Vagina (tissue), 2 donors: ENCODE measurements at regions not wholly inside any gene's neighbourhood (a gene's known extent, or its start where the extent isn't known, plus 50 kb on each side); places are given as distances from the start of the nearest gene placed in this dataset.

Source experiments
- DNase-seq, 2 donors: peaks; one replicate each; pipeline ENCODE4 v3.0.0-alpha.2; 2017; ENCODE audit errors: extremely low spot score in 2 of 2
- H3K27ac ChIP-seq: fragments of 200-600 bp; sonication (generic); one replicate; pipeline ENCODE4 v1.5.1; 2019
- H3K27me3 ChIP-seq: fragments of 200-600 bp; sonication (generic); one replicate; pipeline ENCODE4 v1.5.1; 2019
- H3K36me3 ChIP-seq, 2 donors: fragments of 200-600 bp; sonication (generic); one replicate each; pipeline ENCODE4 v1.5.1; 2017 to 2019
- H3K4me1 ChIP-seq: fragments of 200-600 bp; sonication (generic); one replicate; pipeline ENCODE4 v1.5.1; 2019
- H3K4me3 ChIP-seq, 2 donors: fragments of 200-600 bp; sonication (generic); 1 replicate in 1 of 2; 2 replicates in 1 of 2; pipeline ENCODE4 v1.5.1; 2016 to 2019
- H3K9me3 ChIP-seq: fragments of 200-600 bp; sonication (generic); one replicate; pipeline ENCODE4 v1.5.1; 2019
- CTCF ChIP-seq, 3 experiments: fragments of 450-650 bp in 2 of 3; fragments of 200-600 bp in 1 of 3; sonication (generic) in 1 of 3; IDR thresholded peaks; one replicate each; pipeline ENCODE4 v1.5.1; 2017 to 2019; ENCODE audit warnings: antibody characterized with exemption in 3 of 3, mild to moderate bottlenecking in 2 of 3, moderate library complexity in 2 of 3
- POLR2A ChIP-seq, 2 donors: fragments of 450-650 bp; IDR thresholded peaks; one replicate each; pipeline ENCODE4 v1.6.1; 2017; ENCODE audit warnings: antibody characterized with exemption in 2 of 2, mild to moderate bottlenecking in 2 of 2, moderate library complexity in 2 of 2
- POLR2AphosphoS5 ChIP-seq, 2 donors: sonication (generic); formaldehyde crosslinking; IDR thresholded peaks; one replicate each; pipeline ENCODE4 v1.9.0; 2017; ENCODE audit warnings: antibody characterized with exemption in 2 of 2, mild to moderate bottlenecking in 2 of 2, low read depth in 1 of 2; ENCODE audit not compliant: insufficient read depth in 1 of 2
- intact Hi-C: fragments of 100-400 bp; cut with DNase I; formaldehyde crosslinking; loops from one replicate; pipeline ENCODE4 v1.15.1; 2023

- H3K9me3 ChIP-seq = no peaks in the 10 kb centered on the region
- H3K27ac ChIP-seq = no peak overlapping the region
- intact Hi-C loops = no loop called here
- no peak for DNase-seq
- H3K36me3 ChIP-seq = no peaks in the 10 kb centered on the region
- H3K27me3 ChIP-seq = no peaks in the 10 kb centered on the region
- H3K4me1 ChIP-seq = no peaks in the 10 kb centered on the region
- TF ChIP-seq CTCF (IDR thresholded peaks at IDR 0.05) (no peak), POLR2AphosphoS5 (IDR thresholded peaks at IDR 0.05; ENCODE audit: insufficient read depth in 1 of 2, low read depth in 1 of 2) (no peak), POLR2A (IDR thresholded peaks at IDR 0.05) (no peak)
- no peak overlapping the region for H3K4me3 ChIP-seq
Observed at GRCh38 chr3:106715286-106715685, 662.0 kb upstream of the CCDC54 start.

- H3K9me3 ChIP-seq = no peaks in the 10 kb centered on the region
- DNase-seq = no peak
- TF ChIP-seq POLR2A (IDR thresholded peaks at IDR 0.05) (no peak), CTCF (IDR thresholded peaks at IDR 0.05) (no peak), POLR2AphosphoS5 (IDR thresholded peaks at IDR 0.05; ENCODE audit: insufficient read depth in 1 of 2, low read depth in 1 of 2) (no peak)
- H3K36me3 ChIP-seq = no peaks in the 10 kb centered on the region
- no peaks in the 10 kb centered on the region for H3K4me1 ChIP-seq
- H3K27me3 ChIP-seq = no peaks in the 10 kb centered on the region
- intact Hi-C loops = no loop called here
- H3K27ac ChIP-seq = no peak overlapping the region
- no peak overlapping the region for H3K4me3 ChIP-seq
Observed at GRCh38 chr3:106717178-106717780, 660.0 kb upstream of the CCDC54 start.

GRCh38 chr3:106719077-106719476, 658.2 kb upstream of the CCDC54 start:
- H3K36me3 ChIP-seq = no peaks in the 10 kb centered on the region
- no peak overlapping the region for H3K27ac ChIP-seq
- no peaks in the 10 kb centered on the region for H3K27me3 ChIP-seq
- H3K4me3 ChIP-seq = no peak overlapping the region
- no peaks in the 10 kb centered on the region for H3K4me1 ChIP-seq
- no peak for DNase-seq
- intact Hi-C loops = no loop called here
- no peak for TF ChIP-seq POLR2AphosphoS5 (IDR thresholded peaks at IDR 0.05; ENCODE audit: insufficient read depth in 1 of 2, low read depth in 1 of 2)
- no peak for TF ChIP-seq CTCF (IDR thresholded peaks at IDR 0.05)
- TF ChIP-seq POLR2A (IDR thresholded peaks at IDR 0.05) = no peak
- H3K9me3 ChIP-seq = no peaks in the 10 kb centered on the region

DNA sequence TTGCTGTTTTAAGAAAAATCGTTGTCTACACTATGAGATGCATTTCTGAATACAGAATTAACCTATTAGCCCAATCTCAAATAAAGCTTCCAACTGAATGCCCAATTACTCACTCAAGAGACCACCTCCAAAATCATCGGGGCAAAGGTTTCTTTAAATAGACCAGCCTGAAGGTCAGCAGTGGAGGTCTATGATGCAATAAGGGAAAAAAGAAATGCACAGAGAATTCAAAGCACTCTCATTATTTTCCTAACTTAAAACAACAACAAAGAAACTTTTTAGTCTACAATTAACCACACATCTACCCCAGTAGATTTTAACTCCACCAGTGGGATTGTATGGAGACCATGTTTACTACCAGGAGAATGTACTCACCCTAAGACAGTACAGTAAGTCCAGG, 657.7 kb upstream of the CCDC54 start:
- H3K4me3 ChIP-seq = no peak overlapping the region
- no peaks in the 10 kb centered on the region for H3K9me3 ChIP-seq
- TF ChIP-seq POLR2AphosphoS5 (IDR thresholded peaks at IDR 0.05; ENCODE audit: insufficient read depth in 1 of 2, low read depth in 1 of 2) (no peak), POLR2A (IDR thresholded peaks at IDR 0.05) (no peak), CTCF (IDR thresholded peaks at IDR 0.05) (no peak)
- intact Hi-C loops = no loop called here
- DNase-seq = no peak
- H3K27me3 ChIP-seq = no peaks in the 10 kb centered on the region
- H3K4me1 ChIP-seq = no peaks in the 10 kb centered on the region
- no peaks in the 10 kb centered on the region for H3K36me3 ChIP-seq
- H3K27ac ChIP-seq = no peak overlapping the region

DNA sequence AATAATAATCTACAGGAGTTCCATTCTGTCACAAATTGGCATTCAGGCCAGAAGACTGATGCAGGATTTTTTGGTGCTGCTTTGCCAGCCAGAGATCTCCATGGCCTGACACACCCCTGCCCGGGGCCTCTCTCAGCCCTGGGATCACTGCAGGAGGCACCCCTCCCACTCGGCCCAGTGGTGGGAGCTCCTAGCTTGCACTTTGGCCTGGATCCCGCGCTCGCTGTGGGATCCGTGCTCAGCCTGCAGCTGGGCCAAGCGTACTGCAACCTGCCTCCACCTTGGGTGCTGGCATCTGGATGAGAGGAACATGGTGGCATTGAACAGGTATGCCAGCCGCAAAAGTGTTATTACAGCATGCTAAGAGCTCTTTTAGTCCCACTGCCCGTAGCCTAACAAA, 656.7 kb upstream of the CCDC54 start:
- H3K36me3 ChIP-seq = no peaks in the 10 kb centered on the region
- H3K27me3 ChIP-seq = no peaks in the 10 kb centered on the region
- no peaks in the 10 kb centered on the region for H3K4me1 ChIP-seq
- H3K9me3 ChIP-seq = no peaks in the 10 kb centered on the region
- H3K27ac ChIP-seq = no peak overlapping the region
- H3K4me3 ChIP-seq = no peak overlapping the region
- no peak for DNase-seq
- TF ChIP-seq POLR2A (IDR thresholded peaks at IDR 0.05) = no peak
- no peak for TF ChIP-seq POLR2AphosphoS5 (IDR thresholded peaks at IDR 0.05; ENCODE audit: insufficient read depth in 1 of 2, low read depth in 1 of 2)
- no peak for TF ChIP-seq CTCF (IDR thresholded peaks at IDR 0.05)
- intact Hi-C loops = no loop called here
